Hepatocyte (in vitro differentiated cells): ENCODE measurements at regions not wholly inside any gene's neighbourhood (a gene's known extent, or its start where the extent isn't known, plus 50 kb on each side); places are given as distances from the start of the nearest gene placed in this dataset.

Experiments used
- DNase-seq: peaks from one replicate; pipeline ENCODE4 v3.0.0-alpha.2; 2016; ENCODE audit warnings: low spot score
- H2AFZ ChIP-seq: fragments of 200-600 bp; sonication (generic); 2 replicates; pipeline ENCODE4 v1.6.0; 2016; ENCODE audit warnings: antibody characterized with exemption, mild to moderate bottlenecking
- H3K27ac ChIP-seq: fragments of 200-600 bp; sonication (generic); 2 replicates; pipeline ENCODE4 v1.5.1; 2016; ENCODE audit warnings: mild to moderate bottlenecking
- H3K27me3 ChIP-seq: fragments of 200-600 bp; sonication (generic); 2 replicates; pipeline ENCODE4 v1.6.1; 2016
- H3K36me3 ChIP-seq: fragments of 200-600 bp; sonication (generic); replicated peaks from 2 replicates; pipeline ENCODE4 v1.5.1; 2016; ENCODE audit warnings: low read depth; ENCODE audit not compliant: insufficient read depth
- H3K4me1 ChIP-seq: fragments of 200-600 bp; sonication (generic); 2 replicates; pipeline ENCODE4 v1.5.1; 2016; ENCODE audit warnings: mild to moderate bottlenecking, moderate library complexity; ENCODE audit not compliant: insufficient read depth
- H3K4me2 ChIP-seq: fragments of 200-600 bp; sonication (generic); 2 replicates; pipeline ENCODE4 v1.6.0; 2016
- H3K4me3 ChIP-seq: fragments of 200-600 bp; sonication (generic); 2 replicates; pipeline ENCODE4 v1.5.1; 2016; ENCODE audit warnings: mild to moderate bottlenecking
- H3K79me2 ChIP-seq: fragments of 200-600 bp; sonication (generic); 2 replicates; pipeline ENCODE4 v1.6.0; 2017; ENCODE audit warnings: mild to moderate bottlenecking
- H3K9me2 ChIP-seq: fragments of 200-600 bp; sonication (generic); replicated peaks from 2 replicates; pipeline ENCODE4 v1.6.0; 2017; ENCODE audit warnings: mild to moderate bottlenecking; ENCODE audit not compliant: insufficient read depth
- H3K9me3 ChIP-seq: fragments of 200-600 bp; sonication (generic); 2 replicates; pipeline ENCODE4 v1.5.1; 2016; ENCODE audit warnings: low read depth, mild to moderate bottlenecking
- H4K20me1 ChIP-seq: fragments of 200-600 bp; sonication (generic); 2 replicates; pipeline ENCODE4 v1.6.0; 2016; ENCODE audit warnings: mild to moderate bottlenecking; ENCODE audit not compliant: insufficient read depth, poor library complexity, severe bottlenecking
- CTCF ChIP-seq: fragments of 200-600 bp; sonication (generic); IDR thresholded peaks from 2 replicates; pipeline ENCODE4 v1.5.1; 2016; ENCODE audit warnings: antibody characterized with exemption, mild to moderate bottlenecking; ENCODE audit not compliant: poor library complexity
- EZH2 ChIP-seq: fragments of 200-600 bp; sonication (generic); IDR thresholded peaks from 2 replicates; pipeline ENCODE4 v1.6.1; 2016; ENCODE audit warnings: antibody characterized with exemption, mild to moderate bottlenecking, borderline replicate concordance
- EZH2phosphoT487 ChIP-seq: fragments of 200-600 bp; sonication (generic); IDR thresholded peaks from one replicate; pipeline ENCODE4 v1.6.1; 2018; ENCODE audit warnings: antibody characterized with exemption, mild to moderate bottlenecking, low read depth, moderate library complexity; ENCODE audit not compliant: unreplicated experiment, severe bottlenecking
- WGBS: methylation state at CpG from one replicate; pipeline ENCODE4 v1.1.6; 2016; ENCODE audit warnings: low lambda C conversion rate; ENCODE audit errors: missing lambda C conversion rate; 5-methylcytosine and 5-hydroxymethylcytosine counted together

GRCh38 chr12:31230004-31230403, 95.9 kb downstream of the SINHCAF start:
- peaks cover 9% of the 10 kb centered on the region for H3K4me1 ChIP-seq
- H3K4me2 ChIP-seq: no peak overlapping the region
- TF ChIP-seq EZH2 (no peak), EZH2phosphoT487 (no peak), CTCF (no peak)
- no peak for DNase-seq
- peak overlapping the region; percentile 65 for H3K27ac ChIP-seq
- WGBS: 79% methylated on average over 5 of the region's 5 CpGs
- no peaks in the 10 kb centered on the region for H3K9me3 ChIP-seq
- H3K27me3 ChIP-seq: no peaks in the 10 kb centered on the region
- H3K9me2 ChIP-seq: no peaks in the 10 kb centered on the region
- no peak overlapping the region for H3K4me3 ChIP-seq
- H2AFZ ChIP-seq: peak overlapping the region; percentile 45
- H4K20me1 ChIP-seq: no peaks in the 10 kb centered on the region
- H3K36me3 ChIP-seq: no peaks in the 10 kb centered on the region
- H3K79me2 ChIP-seq: no peaks in the 10 kb centered on the region
